GM23338 (cell line): ENCODE measurements at regions not wholly inside any gene's neighbourhood (a gene's known extent, or its start where the extent isn't known, plus 50 kb on each side); places are given as distances from the start of the nearest gene placed in this dataset.

Experiments used
- ATAC-seq: fragments of 200-7000 bp; cut with Tn5 transposase; 3 replicates; pipeline ENCODE4 v1.9.1; 2020
- DNase-seq: peaks from one replicate; pipeline ENCODE4 v3.0.0-alpha.2; 2015; ENCODE audit warnings: low spot score
- H2AFZ ChIP-seq: fragments of 200-600 bp; sonication (generic); 2 replicates; pipeline ENCODE4 v1.8.0; 2016; ENCODE audit warnings: antibody characterized with exemption, mild to moderate bottlenecking, moderate library complexity
- H3F3A ChIP-seq: fragments of 200-600 bp; sonication (generic); replicated peaks from 2 replicates; pipeline ENCODE4 v1.8.0; 2017; ENCODE audit warnings: antibody characterized with exemption, mixed run types, low read depth
- H3K27ac ChIP-seq: fragments of 200-600 bp; sonication (generic); 2 replicates; pipeline ENCODE4 v1.6.1; 2016; ENCODE audit warnings: low read depth
- H3K27me3 ChIP-seq: fragments of 200-600 bp; sonication (generic); 2 replicates; pipeline ENCODE4 v1.8.0; 2016; ENCODE audit warnings: mild to moderate bottlenecking, mixed run types, moderate library complexity; ENCODE audit not compliant: insufficient read depth
- H3K36me3 ChIP-seq: fragments of 200-600 bp; sonication (generic); 2 replicates; pipeline ENCODE4 v1.8.0; 2016; ENCODE audit warnings: mild to moderate bottlenecking; ENCODE audit not compliant: insufficient read depth
- H3K4me1 ChIP-seq: fragments of 200-600 bp; sonication (generic); 2 replicates; pipeline ENCODE4 v1.8.0; 2016; ENCODE audit warnings: mild to moderate bottlenecking, moderate library complexity; ENCODE audit not compliant: insufficient read depth
- H3K4me2 ChIP-seq: fragments of 200-600 bp; sonication (generic); 2 replicates; pipeline ENCODE4 v1.7.1; 2017; ENCODE audit warnings: mixed run types
- H3K4me3 ChIP-seq: fragments of 200-600 bp; sonication (generic); 2 replicates; pipeline ENCODE4 v1.6.1; 2016; ENCODE audit warnings: mixed run types
- H3K79me2 ChIP-seq: fragments of 200-600 bp; sonication (generic); replicated peaks from 2 replicates; pipeline ENCODE4 v1.8.0; 2017; ENCODE audit warnings: mild to moderate bottlenecking; ENCODE audit not compliant: insufficient read depth
- H3K9me2 ChIP-seq: fragments of 200-600 bp; sonication (generic); 2 replicates; pipeline ENCODE4 v1.8.0; 2017; ENCODE audit not compliant: insufficient read depth
- H4K20me1 ChIP-seq: fragments of 200-600 bp; sonication (generic); replicated peaks from 2 replicates; pipeline ENCODE4 v1.8.0; 2017; ENCODE audit warnings: mild to moderate bottlenecking; ENCODE audit not compliant: insufficient read depth
- H3K27ac Mint-ChIP-seq: 2 replicates; pipeline ENCODE4 v1.8.0; 2020; ENCODE audit warnings: inconsistent platforms, mild to moderate bottlenecking, moderate library complexity, mixed read lengths
- H3K27me3 Mint-ChIP-seq: 3 replicates; pipeline ENCODE4 v1.8.0; 2022; ENCODE audit warnings: low read depth, mild to moderate bottlenecking, moderate library complexity, mixed read lengths, inconsistent platforms; ENCODE audit not compliant: insufficient read depth, poor library complexity
- H3K36me3 Mint-ChIP-seq: 3 replicates; pipeline ENCODE4 v1.8.0; 2021; ENCODE audit warnings: low read depth, mild to moderate bottlenecking, inconsistent platforms, moderate library complexity, mixed read lengths
- H3K4me1 Mint-ChIP-seq: 3 replicates; pipeline ENCODE4 v1.8.0; 2020; ENCODE audit warnings: mild to moderate bottlenecking, inconsistent platforms, mixed read lengths
- H3K4me3 Mint-ChIP-seq: 3 replicates; pipeline ENCODE4 v1.8.0; 2021; ENCODE audit warnings: moderate library complexity, mild to moderate bottlenecking, inconsistent platforms, mixed read lengths
- H3K9me3 Mint-ChIP-seq: 3 replicates; pipeline ENCODE4 v1.8.0; 2020; ENCODE audit warnings: moderate library complexity, mild to moderate bottlenecking, inconsistent platforms, mixed read lengths
- CTCF ChIP-seq, 2 experiments: fragments of 200-600 bp in 1 of 2; sonication (generic) in 1 of 2; conservative IDR thresholded peaks; 2 replicates each; pipeline versions ENCODE4 v1.5.1 to v1.6.1; 2016 to 2017; ENCODE audit warnings: antibody characterized with exemption in 2 of 2, low read depth in 2 of 2, mild to moderate bottlenecking in 2 of 2, moderate library complexity in 1 of 2
- EZH2 ChIP-seq: fragments of 200-600 bp; sonication (generic); IDR thresholded peaks from one replicate; pipeline ENCODE4 v1.8.0; 2017; ENCODE audit warnings: antibody characterized with exemption, mild to moderate bottlenecking, low read depth; ENCODE audit not compliant: unreplicated experiment
- NANOG ChIP-seq: IDR thresholded peaks from 2 replicates; pipeline ENCODE4 v1.6.1; 2016; ENCODE audit warnings: antibody characterized with exemption, borderline replicate concordance
- POLR2AphosphoS5 ChIP-seq: IDR thresholded peaks from 2 replicates; pipeline ENCODE4 v1.6.1; 2016; ENCODE audit warnings: antibody characterized with exemption, low read depth
- REST ChIP-seq: IDR thresholded peaks from one replicate; pipeline ENCODE4 v1.6.1; 2018; ENCODE audit warnings: antibody characterized with exemption; ENCODE audit not compliant: unreplicated experiment
- STAT1 ChIP-seq: IDR thresholded peaks from one replicate; pipeline ENCODE4 v1.6.1; 2016; ENCODE audit warnings: antibody characterized with exemption; ENCODE audit not compliant: unreplicated experiment
- ZNF114 ChIP-seq: fragments of 250-450 bp; sonication (Bioruptor Pico); IDR thresholded peaks from 2 replicates; pipeline ENCODE4 v1.5.0; 2020; ENCODE audit warnings: mild to moderate bottlenecking, moderate library complexity
- ZNF331 ChIP-seq: fragments of 250-450 bp; sonication (Bioruptor Pico); IDR thresholded peaks from 2 replicates; pipeline ENCODE4 v1.5.0; 2020; ENCODE audit warnings: low read depth, mild to moderate bottlenecking, moderate library complexity

- peaks cover 2% of the 10 kb centered on the region for H3K27me3 Mint-ChIP-seq
- Histone ChIP-seq H4K20me1 (no peaks in the 10 kb centered on the region), H3K4me1 (no peaks in the 10 kb centered on the region), H3K79me2 (no peaks in the 10 kb centered on the region), H3K4me2 (no peak overlapping the region), H3K4me3 (no peak overlapping the region), H3K36me3 (no peaks in the 10 kb centered on the region), H3F3A (no peaks in the 10 kb centered on the region), H3K27ac (no peak overlapping the region), H2AFZ (no peak overlapping the region), H3K9me2 (0 out of 2 replicates have a peak, but pooled peaks cover 4% of the 10 kb centered on the region), H3K27me3 (no peaks in the 10 kb centered on the region)
- H3K9me3 Mint-ChIP-seq, result no peaks in the 10 kb centered on the region; the same call in 2 of the 3 replicates
- no peak overlapping the region for H3K27ac Mint-ChIP-seq
- no peak for TF ChIP-seq POLR2AphosphoS5
- peak; percentile 26 to 36; a peak in 2 of 4 replicates for TF ChIP-seq CTCF (conservative IDR thresholded peaks at IDR 0.05; ENCODE audit: low read depth in 2 of 2)
- H3K4me1 Mint-ChIP-seq, result no peaks in the 10 kb centered on the region
- no peak overlapping the region for H3K4me3 Mint-ChIP-seq
- ATAC-seq, result peak; percentile 66
- H3K36me3 Mint-ChIP-seq, result no peaks in the 10 kb centered on the region
- peak; percentile 61 for DNase-seq
Measured at GRCh38 chr2:35454966-35455638, 900.5 kb upstream of the CRIM1 start.

GRCh38 chr2:35447821-35448220, 907.8 kb upstream of the CRIM1 start:
- H3K27me3 ChIP-seq, result no peaks in the 10 kb centered on the region
- Mint-ChIP-seq H3K27ac (no peak overlapping the region), H3K4me3 (no peak overlapping the region), H3K36me3 (no peaks in the 10 kb centered on the region), H3K9me3 (no peaks in the 10 kb centered on the region; the same call in 2 of the 3 replicates), H3K4me1 (no peaks in the 10 kb centered on the region), H3K27me3 (no peaks in the 10 kb centered on the region)
- no peak for ATAC-seq
- H3F3A ChIP-seq, result no peaks in the 10 kb centered on the region
- no peak overlapping the region for H3K4me2 ChIP-seq
- H3K4me1 ChIP-seq, result no peaks in the 10 kb centered on the region
- no peak for DNase-seq
- no peaks in the 10 kb centered on the region for H4K20me1 ChIP-seq
- H2AFZ ChIP-seq, result no peak overlapping the region
- peaks cover 15% of the 10 kb centered on the region for H3K9me2 ChIP-seq
- no peaks in the 10 kb centered on the region for H3K36me3 ChIP-seq
- no peak overlapping the region for H3K4me3 ChIP-seq
- H3K79me2 ChIP-seq, result no peaks in the 10 kb centered on the region
- no peak overlapping the region for H3K27ac ChIP-seq
- TF ChIP-seq ZNF331 (CRISPR knock-in tag) (no peak), STAT1 (no peak), ZNF114 (CRISPR knock-in tag) (no peak), REST (no peak), EZH2 (no peak), NANOG (no peak), CTCF (conservative IDR thresholded peaks at IDR 0.05; ENCODE audit: low read depth in 2 of 2) (no peak)
